COLO829 (cell line): ENCODE measurements at regions not wholly inside any gene's neighbourhood (a gene's known extent, or its start where the extent isn't known, plus 50 kb on each side); places are given as distances from the start of the nearest gene placed in this dataset.

Source experiments
- DNase-seq: peaks from one replicate; pipeline ENCODE4 v3.0.0; 2012; ENCODE audit warnings: low spot score

DNA sequence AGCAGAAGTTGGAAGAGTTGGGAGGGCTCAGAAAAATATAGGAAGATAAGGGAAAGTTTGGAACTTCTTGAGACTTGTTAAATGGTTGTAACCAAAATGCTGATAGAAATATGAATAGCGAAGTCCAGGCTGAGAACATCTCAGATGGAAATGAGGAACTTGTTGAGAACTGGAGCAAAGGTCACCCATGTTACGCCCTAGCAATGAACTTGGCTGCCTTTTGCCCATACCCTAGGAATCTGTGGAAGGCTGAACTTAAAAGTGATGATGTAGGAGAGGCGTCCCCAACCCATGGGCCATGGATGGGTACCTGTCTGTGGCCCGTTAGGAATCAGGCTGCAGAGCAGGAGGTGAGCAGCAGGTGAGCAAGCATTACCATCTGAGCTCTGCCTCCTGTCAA, 347.8 kb downstream of the ARL4A start:
- DNase-seq, result no peak

DNA sequence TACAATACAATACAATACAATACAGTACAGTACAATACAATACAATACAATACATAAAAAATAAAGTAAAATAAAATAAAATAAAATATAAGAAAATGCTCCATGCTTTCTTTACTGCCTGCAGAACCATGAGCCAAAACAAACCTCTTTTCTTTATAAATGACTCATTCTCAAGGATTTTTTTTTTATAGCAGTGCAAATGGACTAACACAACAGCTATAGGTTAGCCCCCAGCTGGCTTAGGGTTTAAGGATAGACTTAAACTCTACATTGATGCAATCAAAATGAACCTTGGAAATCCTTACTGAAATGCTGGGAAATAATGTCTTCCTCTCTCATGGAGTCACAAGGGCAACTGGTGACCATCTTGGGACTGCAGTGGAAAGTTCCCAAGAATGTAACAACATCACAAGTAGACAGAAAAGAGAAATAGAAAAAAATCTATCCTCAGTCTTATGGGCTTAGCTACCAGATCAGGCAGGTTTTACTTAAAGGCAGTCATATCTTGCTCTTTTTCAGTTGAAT, 348.9 kb downstream of the ARL4A start:
- no peak for DNase-seq

DNA sequence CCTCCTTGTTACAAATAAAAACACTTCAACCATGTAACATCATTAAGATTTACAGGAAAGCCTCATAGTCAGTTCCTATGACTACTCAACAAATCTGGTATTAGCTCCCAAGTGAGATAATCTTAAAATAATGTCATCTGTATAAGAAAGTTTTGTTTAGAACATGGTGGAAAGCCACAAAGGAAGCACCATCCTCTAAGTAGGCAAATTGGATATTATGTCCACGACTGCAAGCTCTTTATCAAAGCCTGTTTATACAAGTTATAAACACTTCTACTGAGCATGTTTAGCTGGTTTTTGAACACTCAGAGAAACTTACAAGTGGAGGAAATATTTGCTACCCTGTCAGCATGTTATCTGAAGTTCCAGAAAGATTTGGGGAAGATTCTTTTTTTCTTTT, 349.8 kb downstream of the ARL4A start:
- DNase-seq, result no peak

DNA sequence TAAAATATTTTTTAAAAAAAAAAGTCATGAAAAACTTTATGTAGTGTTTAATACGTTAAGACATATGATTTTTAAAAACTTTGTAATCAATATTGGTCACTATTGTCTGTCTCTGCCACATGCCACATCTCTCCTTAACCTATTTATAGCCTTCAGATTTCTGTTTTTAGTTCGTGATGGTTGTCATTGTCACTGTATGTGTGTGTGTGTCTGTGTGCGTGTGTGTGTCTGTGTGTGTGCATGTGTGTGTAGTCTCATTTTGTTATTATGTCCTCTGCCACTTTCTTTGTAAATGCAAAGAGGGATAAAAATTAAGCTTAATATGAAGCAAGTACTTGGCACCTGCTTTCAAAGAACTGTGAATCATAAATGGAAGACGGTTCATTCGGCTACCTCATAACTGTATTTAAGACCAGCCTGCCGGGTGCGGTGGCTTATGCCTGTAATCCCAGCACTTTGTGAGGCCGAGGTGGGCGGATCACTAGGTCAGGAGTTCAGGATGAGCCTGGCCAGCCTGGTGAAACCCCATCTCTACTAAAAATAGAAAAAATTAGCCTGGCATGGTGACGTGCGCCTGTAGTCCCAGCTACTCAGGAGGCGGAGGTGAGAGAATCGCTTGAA, 354.0 kb downstream of the ARL4A start:
- DNase-seq, result no peak

DNA sequence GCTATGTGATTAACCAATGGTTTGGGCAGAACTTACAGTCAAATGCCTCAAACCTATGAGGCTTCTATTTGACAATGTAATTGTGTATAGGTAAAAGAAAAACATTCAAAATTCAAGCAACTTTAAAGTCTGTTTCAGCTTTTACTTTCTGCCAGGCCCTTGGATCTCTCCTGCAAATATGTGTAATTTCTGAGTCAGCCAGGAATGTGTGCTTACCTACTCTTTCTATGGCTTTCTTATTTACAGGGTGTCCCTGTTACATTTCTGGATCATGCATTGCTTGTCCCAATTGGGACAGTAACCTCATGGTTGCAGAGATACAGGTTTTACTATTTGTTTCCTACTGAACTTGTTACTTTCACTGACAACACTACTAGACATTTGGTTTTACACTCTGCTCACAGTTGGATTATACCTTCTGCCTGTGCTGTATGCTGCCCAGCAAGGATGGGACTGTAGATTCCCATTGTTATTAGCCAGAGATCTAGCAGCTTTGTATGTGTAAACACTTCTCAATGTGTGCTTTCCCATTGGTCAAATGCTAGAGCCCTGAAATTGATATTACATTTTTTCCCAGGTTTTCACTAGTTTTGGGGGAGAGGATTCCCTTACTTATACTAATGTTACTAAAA, 355.3 kb downstream of the ARL4A start:
- DNase-seq, result no peak

DNA sequence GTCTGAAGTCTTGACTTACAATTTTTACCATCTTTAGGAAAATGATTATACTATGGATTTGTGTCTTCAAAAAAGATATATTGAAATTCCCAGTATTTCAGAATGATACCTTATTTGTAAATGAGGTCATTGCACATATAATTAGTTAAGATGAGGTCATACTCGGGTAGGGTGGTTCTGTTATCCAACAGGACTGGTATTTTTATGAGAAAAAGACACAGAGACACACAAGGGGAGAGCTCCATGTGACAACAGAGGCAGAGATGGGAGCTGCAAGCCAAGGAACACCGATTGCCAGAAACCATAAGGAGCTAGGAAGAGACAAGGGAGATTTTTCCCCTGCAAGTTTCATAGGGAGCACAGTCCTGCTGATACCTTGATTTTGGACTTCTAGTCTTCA, 356.9 kb downstream of the ARL4A start:
- DNase-seq, result no peak

DNA sequence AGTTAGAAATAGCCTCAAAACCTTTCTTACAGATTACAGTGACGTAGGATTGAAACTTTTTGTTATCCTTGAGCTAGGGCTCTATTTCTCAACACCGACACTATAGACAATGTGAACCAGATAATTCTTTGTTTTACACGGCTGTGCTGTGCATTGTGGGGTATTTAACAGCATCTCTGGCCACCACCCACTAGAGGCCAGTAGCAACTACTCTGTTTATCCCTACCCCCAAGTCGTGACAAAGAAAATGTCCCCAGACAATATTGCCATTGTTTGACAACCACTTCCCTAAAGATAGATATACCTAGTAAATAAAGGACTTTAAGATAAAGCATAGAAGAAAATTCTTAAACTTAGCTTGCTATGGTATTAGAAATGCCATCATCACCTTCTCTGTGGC, 359.6 kb downstream of the ARL4A start:
- no peak for DNase-seq

DNA sequence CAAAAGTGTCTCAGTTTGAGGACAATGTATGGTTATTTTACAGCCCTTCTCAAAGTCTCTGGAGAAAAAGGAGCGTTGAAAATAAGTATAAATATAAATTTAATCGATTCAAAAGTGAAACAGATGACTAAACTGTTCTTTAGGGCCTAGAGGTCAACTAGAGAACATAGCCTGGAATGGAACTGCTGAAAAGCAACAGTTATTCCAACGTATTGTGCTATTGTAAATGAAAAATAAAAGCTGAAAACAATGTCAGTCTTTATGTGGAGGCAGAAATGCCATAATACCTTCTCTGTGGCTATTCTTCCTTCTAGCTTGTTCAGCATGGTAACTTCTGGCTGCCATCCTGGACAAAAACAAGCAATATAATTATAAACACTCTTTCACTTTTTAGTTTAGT, 362.5 kb downstream of the ARL4A start:
- DNase-seq, result peak; percentile 38

DNA sequence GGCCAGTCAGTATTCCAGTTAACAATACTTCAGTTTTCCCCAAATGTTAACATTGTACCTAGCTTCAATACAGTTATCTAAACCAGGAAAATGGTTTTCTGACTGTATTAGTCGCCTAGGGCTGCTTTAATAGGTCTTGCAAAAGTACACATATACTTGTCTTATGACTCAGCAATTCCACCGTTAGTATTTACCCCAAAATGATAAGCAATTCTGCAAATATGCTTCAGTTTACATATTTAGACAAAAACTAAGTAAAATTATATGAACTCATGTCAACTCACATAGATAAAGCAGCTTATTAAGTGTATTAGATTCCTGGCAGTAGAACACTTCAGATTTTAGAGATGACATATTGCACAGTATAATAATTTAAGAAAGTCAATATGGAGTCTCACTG, 363.3 kb downstream of the ARL4A start:
- DNase-seq, result no peak

DNA sequence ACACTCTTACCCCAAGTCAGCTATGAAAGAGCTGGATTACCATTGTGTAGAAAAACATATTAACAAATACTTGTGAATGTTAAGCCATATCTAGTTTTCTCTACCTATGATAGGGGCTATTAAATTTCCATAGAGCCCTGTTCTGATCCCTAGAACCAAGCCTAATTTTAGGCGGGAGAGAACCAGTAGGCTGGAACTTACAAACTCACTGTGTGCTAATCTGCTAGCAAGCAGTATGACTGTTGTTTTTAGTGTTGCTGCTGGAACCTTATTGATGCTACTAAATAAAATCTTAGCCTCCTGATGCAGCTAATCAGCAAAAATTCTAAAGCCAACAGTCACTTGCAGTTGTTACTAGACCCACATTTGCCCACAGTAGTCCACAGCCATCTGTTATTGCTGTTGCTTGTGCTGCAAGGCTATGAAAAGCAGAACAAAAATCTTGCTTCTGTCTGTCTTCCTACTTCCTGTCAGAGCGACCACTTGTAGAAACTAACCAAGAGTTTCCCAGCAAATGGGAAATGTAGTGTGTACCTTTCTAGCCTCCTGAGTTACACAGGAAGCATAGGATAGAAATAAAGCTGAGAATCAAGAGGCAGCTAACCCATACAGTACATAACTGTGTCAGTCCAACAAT, 368.4 kb downstream of the ARL4A start:
- DNase-seq, result no peak

DNA sequence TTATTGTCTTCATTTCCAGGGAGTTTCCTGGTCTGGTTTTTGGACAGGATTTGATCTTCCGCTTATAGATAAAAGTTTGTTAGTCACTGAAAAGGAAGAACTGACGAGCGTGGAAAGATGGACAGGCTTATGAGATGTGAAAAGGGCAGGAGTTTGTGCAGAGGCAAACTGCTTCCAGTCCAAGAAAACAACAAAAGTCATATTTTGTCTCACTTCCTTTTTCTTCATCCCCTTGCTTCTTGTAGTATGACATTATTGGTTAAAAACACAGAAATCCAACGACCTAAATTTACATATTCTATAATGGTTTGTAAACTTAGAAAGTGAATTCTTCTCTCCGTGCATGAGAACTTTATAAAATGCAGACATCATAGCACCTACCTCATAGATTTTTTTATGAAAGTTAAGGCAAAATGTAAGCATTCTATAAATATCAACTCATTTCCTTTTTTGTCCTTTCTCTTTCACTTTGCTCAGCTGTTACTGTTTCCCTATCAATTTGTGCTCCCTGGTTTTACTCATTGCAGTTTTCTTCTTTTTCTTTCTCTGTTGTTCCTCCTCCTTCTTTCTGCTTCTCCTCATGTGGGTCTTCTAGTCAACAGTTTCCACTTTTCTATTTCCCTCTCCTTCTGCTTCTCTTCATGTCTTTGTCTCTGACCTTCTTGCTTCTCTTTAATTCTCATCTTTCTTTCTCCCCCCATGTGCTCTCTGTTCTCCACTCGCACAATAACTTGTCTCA, 370.2 kb downstream of the ARL4A start:
- DNase-seq, result no peak

DNA sequence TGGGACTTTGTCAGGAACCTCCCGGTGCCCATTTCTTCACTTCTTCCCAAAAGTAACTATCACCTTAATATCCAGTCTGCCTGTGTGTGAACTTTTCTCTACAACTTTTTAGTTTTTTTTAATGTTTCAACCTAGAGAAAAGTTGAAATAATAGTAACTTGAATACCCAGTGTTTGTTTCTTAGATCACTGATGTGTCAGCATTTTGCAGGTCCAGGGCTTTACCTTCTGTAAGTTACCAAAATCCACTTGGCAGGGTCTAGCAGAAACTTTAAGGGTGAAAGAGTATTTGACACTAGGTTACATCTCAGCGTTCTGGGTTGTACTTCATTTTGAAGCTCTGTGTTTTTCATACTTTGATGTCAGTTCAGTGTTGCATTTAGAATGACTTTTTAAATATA, 372.7 kb downstream of the ARL4A start:
- DNase-seq, result no peak

DNA sequence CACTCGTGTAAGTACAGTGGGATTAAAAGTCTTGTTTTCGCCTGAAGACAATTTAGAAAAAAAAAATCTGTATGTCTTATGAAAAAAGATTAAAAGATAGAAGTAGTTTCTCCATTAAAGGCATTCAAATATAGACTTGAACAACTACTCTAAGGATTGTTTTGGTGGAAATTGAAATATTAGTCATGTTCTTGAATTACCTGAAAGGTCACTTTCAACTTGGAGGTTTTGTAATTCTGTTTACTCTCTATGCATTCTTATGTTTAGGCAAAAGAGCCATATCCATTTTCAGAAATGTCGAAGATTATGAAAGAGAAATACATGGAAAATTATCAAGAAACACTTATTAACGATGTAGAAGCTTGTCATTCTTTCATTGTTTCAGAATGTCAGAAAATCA, 373.7 kb downstream of the ARL4A start:
- DNase-seq, result no peak

DNA sequence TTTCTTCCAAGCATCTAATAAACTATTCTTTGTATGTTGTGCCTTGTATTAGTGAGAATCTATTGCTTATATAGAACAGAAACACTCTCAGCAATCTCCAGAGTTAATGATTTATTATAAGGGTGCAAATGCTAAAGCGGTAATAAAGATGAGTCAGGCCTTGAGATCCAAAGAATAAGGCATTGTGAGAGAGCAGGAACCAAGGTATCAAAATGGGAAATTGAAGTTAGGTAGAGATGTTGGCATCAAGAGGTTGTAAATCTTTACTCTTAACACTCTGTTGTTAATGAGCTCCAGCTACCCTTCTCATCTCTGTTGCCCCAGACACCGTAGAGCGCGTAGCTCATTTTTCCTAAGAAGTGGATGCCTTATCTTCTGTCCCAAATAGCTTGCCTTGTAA, 375.2 kb downstream of the ARL4A start:
- DNase-seq, result no peak

DNA sequence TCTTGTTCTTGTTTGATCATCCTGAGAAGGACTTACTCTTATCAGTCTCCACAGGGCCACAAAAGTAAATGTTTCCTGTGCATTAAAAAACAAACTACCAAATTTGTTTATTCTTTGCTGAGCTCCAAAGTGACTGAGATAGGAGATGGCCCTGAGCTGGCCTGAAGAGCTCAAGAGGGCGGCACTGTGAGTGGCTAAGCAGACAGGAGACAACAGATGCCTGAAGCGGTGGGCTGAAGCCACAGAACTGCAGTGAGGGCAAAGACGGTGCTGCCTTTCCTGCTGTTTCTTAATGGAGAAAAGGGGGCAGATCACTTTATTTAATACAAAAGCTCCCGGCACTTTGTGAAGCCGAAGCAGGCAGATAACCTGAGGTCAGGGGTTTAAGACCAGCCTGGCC, 379.6 kb downstream of the ARL4A start:
- DNase-seq, result no peak

DNA sequence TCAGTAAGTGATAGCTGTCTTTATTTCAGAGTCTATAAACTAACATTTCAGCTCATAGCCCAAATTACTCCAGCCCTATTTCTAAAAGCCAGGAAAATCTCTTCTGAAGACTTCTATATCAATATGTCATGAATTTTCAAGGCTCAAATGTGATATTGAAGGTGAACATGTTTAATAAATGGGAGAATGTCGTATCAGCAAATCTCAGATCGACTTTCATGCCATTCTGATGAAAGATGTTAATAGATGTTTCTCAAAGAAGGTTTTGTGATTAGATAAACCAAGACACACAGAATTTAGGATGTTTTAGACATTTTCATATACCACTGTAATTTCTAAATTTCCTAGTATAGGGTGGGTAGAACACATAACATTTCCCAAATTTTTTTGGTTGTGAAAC, 380.6 kb downstream of the ARL4A start:
- DNase-seq, result no peak

DNA sequence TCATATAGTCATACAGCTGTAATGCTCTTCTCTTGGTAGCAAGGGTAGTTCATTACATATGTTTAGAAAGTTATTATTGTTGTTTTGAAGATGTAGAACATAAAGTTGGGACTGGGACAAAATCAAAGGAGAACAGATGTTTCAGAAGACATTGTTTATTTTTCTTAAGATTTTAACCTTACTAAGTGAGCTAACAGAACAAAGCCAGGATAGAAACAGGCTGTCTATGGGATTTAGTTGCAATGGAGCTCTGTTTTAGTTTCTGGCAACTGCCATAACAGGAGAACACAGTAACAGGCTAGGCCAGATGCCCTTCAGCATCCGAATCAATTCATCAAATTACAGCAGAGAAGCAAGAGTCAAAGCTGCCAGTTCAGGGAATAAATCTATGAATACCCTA, 382.4 kb downstream of the ARL4A start:
- DNase-seq, result no peak

DNA sequence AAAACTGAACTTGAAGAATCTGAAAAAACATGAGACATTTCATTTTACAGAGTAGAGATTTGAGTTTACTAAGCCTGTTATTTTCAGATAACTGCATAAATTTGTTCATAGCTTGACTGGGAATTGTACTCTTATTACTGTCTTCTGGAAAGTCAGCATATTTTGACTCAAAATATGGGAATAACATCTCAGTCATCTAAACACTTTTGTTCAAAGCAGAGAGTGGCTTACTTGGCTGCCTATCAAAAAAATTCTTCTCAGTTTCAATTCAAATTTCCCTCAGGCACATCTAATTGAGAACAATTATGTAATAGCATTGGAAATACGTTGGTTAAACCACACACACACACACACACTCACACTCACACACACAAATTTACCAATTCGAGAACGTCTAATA, 384.6 kb downstream of the ARL4A start:
- DNase-seq, result no peak

DNA sequence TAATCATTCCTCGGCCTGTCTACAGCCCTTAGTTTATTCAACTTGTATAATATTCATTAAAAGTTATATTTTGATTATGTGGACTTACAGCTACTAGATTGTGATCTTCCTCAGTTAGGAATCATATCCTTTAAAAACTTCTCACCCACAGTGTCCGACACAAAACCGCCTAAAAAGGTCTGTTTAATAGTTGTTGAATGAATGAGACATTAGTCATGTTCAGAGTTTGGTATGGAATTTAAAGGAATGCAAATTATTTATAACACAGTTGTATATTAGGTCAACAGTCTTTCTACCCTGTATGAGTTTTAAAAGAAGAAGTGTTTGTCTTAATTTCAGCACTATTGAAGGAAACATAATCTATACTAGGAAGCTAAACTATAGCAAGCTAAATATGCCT, 390.0 kb downstream of the ARL4A start:
- peak; percentile 16 for DNase-seq

DNA sequence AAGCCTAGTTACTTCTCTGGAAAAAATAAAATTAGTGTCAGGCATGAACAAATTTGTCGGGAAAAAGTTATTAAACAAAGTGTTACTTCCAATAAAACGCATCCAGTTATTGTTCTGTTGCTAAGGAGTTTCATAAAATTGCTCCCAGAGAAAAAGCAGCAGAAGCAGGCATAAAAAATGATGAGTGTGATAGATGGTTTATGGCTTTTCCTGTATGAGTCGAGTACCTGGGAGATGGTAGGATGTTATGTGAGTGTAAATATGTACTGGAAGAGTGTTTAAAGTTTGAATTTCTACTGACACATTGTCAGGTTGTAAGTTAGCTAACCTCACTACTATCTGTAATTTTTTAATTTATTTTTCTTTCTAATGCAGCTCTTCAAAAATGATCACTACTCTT, 390.7 kb downstream of the ARL4A start:
- DNase-seq, result no peak

DNA sequence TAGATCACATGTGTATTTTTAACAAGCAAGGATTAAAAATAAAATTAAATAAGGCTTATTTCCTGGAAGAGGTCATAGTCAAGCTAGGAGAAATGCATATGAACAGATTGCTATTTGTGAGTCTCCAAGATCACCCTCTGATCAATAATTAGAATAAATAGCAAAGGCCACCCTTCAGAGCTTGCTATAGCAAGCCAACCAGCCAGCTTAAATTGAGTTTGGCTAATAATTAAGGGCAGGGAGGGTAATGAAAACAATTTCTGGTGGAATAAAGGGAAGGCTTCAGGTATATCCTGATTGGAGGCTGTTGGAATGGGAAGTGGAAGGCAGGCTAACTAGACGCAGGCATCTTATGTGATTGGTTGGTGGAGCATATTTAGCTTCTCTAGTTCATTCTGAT, 403.5 kb downstream of the ARL4A start:
- no peak for DNase-seq

DNA sequence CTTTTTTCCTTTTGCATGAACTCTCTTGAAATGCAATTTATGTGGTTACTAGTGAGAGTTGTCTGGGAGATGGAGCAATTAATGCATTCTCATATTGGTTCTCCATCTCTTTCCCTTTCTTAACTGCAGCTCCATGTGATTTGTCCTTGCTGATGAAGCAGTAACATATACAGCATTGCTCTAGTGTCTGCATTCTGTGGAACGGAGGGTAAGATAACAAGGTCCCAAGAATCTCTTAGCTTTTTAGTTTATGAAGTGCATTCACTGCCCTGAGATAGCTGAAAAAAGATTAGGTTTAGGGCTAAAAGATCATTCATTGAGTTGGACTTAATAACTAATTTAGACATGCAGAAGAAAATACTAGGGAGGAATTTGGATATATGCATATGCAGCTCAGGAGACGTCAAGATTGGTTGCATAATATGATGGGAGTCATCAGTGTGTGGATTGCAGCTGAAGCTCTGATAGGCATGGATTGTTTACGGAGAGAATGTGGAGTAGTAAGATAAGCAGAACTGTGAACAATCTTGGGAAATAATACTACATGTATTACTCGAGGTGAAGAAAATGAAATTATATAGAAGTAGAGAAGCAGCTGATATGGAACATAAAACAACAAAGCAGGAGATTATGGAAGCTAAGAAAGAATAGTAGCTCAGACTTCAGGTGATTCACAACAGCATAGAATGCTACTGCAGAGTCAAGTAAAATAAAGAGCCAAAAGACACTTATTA, 404.7 kb downstream of the ARL4A start:
- no peak for DNase-seq

DNA sequence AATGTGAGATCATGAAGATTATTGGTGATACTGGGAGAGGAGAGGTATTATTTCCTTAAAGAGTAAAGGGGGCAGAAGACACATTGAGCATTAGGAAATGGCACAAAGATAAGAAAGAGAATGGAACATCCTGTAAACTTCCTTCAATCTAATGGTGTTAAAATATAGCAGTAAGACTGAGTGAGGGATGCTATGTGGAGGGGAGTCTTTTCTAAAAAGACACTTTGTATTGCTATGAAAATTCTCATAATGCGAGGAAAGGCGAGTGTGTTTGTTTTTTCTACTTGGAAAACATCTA, 405.2 kb downstream of the ARL4A start:
- no peak for DNase-seq
